HL-60 (cell line): ENCODE measurements at regions not wholly inside any gene's neighbourhood (a gene's known extent, or its start where the extent isn't known, plus 50 kb on each side); places are given as distances from the start of the nearest gene placed in this dataset.

Experiments
- CTCF ChIP-seq: IDR thresholded peaks from one replicate; pipeline ENCODE4 v1.5.1; 2011; ENCODE audit warnings: low read length, control low read depth, inconsistent platforms; ENCODE audit not compliant: insufficient read depth
- GABPA ChIP-seq: IDR thresholded peaks from 2 replicates; pipeline ENCODE4 v1.6.1; 2012; ENCODE audit warnings: low read depth
- POLR2AphosphoS5 ChIP-seq: IDR thresholded peaks from 2 replicates; pipeline ENCODE4 v1.6.1; 2012; ENCODE audit warnings: low read depth
- REST ChIP-seq: IDR thresholded peaks from 2 replicates; pipeline ENCODE4 v1.6.1; 2012; ENCODE audit warnings: low read depth; ENCODE audit not compliant: insufficient replicate concordance
- SPI1 ChIP-seq: IDR thresholded peaks from 2 replicates; pipeline ENCODE4 v1.6.1; 2012; ENCODE audit warnings: low read depth, mild to moderate bottlenecking, borderline replicate concordance

GRCh38 chr5:112475747-112476365 is 56.8 kb upstream of the EPB41L4A start:
- TF ChIP-seq CTCF: no peak
- TF ChIP-seq POLR2AphosphoS5: no peak
- no peak for TF ChIP-seq GABPA
- no peak for TF ChIP-seq SPI1
- TF ChIP-seq REST: no peak
